ENCODE measurements at regions not wholly inside any gene's neighbourhood (a gene's known extent, or its start where the extent isn't known, plus 50 kb on each side); places are given as distances from the start of the nearest gene placed in this dataset.

- TF ChIP-seq POLR2A (IDR thresholded peaks at IDR 0.05; ENCODE audit: control extremely low read depth in 1 of 2, low read depth in 2 of 2, low read length in 2 of 2) (no peak), RAD21 (IDR thresholded peaks at IDR 0.05 in 1 of 2, conservative IDR thresholded peaks at IDR 0.05 in 1 of 2; ENCODE audit: low read depth in 2 of 2, low read length in 2 of 2) (no peak), CTCF (IDR thresholded peaks at IDR 0.05; ENCODE audit: control extremely low read depth in 1 of 3, insufficient read depth in 1 of 3, low read depth in 1 of 3, low read length in 3 of 3) (no peak), EP300 (IDR thresholded peaks at IDR 0.05; ENCODE audit: borderline replicate concordance in 1 of 2, low read depth in 2 of 2, low read length in 2 of 2) (no peak), EGR1 (IDR thresholded peaks at IDR 0.05; ENCODE audit: borderline replicate concordance, low read depth, low read length) (no peak), CEBPB (IDR thresholded peaks at IDR 0.05; ENCODE audit: low read depth, low read length) (no peak)
Observed at GRCh38 chr1:56437959-56438358, 141.4 kb downstream of the PLPP3 start.
